22Rv1 (cell line): ENCODE measurements at regions not wholly inside any gene's neighbourhood (a gene's known extent, or its start where the extent isn't known, plus 50 kb on each side); places are given as distances from the start of the nearest gene placed in this dataset.

ENCODE experiments used
- CTCF ChIP-seq: fragments of 450-650 bp; IDR thresholded peaks from 2 replicates; pipeline ENCODE4 v1.5.1; 2017; ENCODE audit warnings: mild to moderate bottlenecking
- ZFX ChIP-seq: fragments of 450-650 bp; IDR thresholded peaks from 2 replicates; pipeline ENCODE4 v1.6.1; 2017; ENCODE audit warnings: antibody characterized with exemption, borderline replicate concordance

GRCh38 chr12:46050805-46051204 is 60.4 kb upstream of the SCAF11 start:
- TF ChIP-seq CTCF, result no peak
- no peak for TF ChIP-seq ZFX
